Heart right ventricle (tissue), 16 donors: ENCODE measurements at regions not wholly inside any gene's neighbourhood (a gene's known extent, or its start where the extent isn't known, plus 50 kb on each side); places are given as distances from the start of the nearest gene placed in this dataset.

Experiments used
- ATAC-seq, 8 donors: fragments of 200-7000 bp; cut with Tn5 transposase; one replicate each; pipeline ENCODE4 v1.9.1; 2020; ENCODE audit warnings: mild to moderate bottlenecking in 8 of 8, moderate library complexity in 8 of 8, moderate number of reproducible peaks in 1 of 8
- DNase-seq, 2 donors: peaks; one replicate each; pipeline ENCODE4 v3.0.0-alpha.2; 2020
- H3K27ac ChIP-seq, 10 donors: fragments of 200-600 bp; sonication (generic) in 2 of 10; one replicate each; pipeline versions ENCODE4 v1.5.0 to v1.8.0; 2020 to 2022; ENCODE audit warnings: mild to moderate bottlenecking in 3 of 10
- H3K27me3 ChIP-seq, 7 donors: fragments of 200-600 bp; one replicate each; pipeline ENCODE4 v1.8.0; 2021 to 2022; ENCODE audit warnings: mild to moderate bottlenecking in 2 of 7
- H3K36me3 ChIP-seq, 9 donors: fragments of 200-600 bp; sonication (generic) in 1 of 9; one replicate each; pipeline versions ENCODE4 v1.5.0 to v1.8.0; 2020 to 2022; ENCODE audit warnings: mild to moderate bottlenecking in 2 of 9
- H3K4me1 ChIP-seq, 9 donors: fragments of 200-600 bp; sonication (generic) in 1 of 9; one replicate each; pipeline versions ENCODE4 v1.5.0 to v1.8.0; 2020 to 2022; ENCODE audit warnings: mild to moderate bottlenecking in 4 of 9
- H3K4me3 ChIP-seq, 10 donors: fragments of 200-600 bp; sonication (generic) in 2 of 10; one replicate each; pipeline versions ENCODE4 v1.5.0 to v1.8.0; 2020 to 2022; ENCODE audit warnings: mild to moderate bottlenecking in 7 of 10, moderate library complexity in 2 of 10
- H3K9me3 ChIP-seq, 11 donors: fragments of 200-600 bp in 10 of 11; sonication (generic) in 2 of 11; one replicate each; pipeline versions ENCODE4 v1.5.0 to v1.8.0; 2013 to 2022; ENCODE audit warnings: mild to moderate bottlenecking in 2 of 11, control low read depth in 1 of 11, moderate library complexity in 1 of 11
- WGBS, 2 donors: extraction: QIAGEN DNeasy Blood & Tissue Kit; methylation state at CpG; one replicate each; pipeline ENCODE4 v1.1.7; 2013; ENCODE audit warnings: inconsistent platforms in 1 of 2; 5-methylcytosine and 5-hydroxymethylcytosine counted together
- intact Hi-C, 10 donors: fragments of 100-400 bp; cut with DNase I; formaldehyde crosslinking; loops; one replicate each; pipeline versions ENCODE4 v1.11.1 to v1.14.2; 2022
- TF ChIP-seq, protein P1 (sequence below), 9 donors: fragments of 200-600 bp; sonication (generic) in 2 of 9; IDR thresholded peaks; one replicate each; pipeline versions ENCODE4 v1.5.0 to v1.8.0; 2021 to 2022; ENCODE audit warnings: antibody characterized with exemption in 9 of 9, mild to moderate bottlenecking in 5 of 9, moderate library complexity in 1 of 9
- donor health status: Arrhythmogenic right ventricular cardiomyopathy.
- donor health status: ischemic (EF 13 %, LVEDD 7.1; RV severe dilation, severe dysfunction).
- donor health status: healthy with polysubstance abuse.
- donor health status: DM: no; HTN: yes; CAD: no.
- donor health status: DM: no; HTN: no; CAD: no.
- donor health status: ischemic (EF 25% LVEDD 6.9; RV normal size, moderate dysfunction).
- donor health status: ischemic (EF 25% LVEDD 5.7; RV mildly dilated, moderate dysfunction).
- donor health status: healthy.
- donor health status: DM: yes; HTN: yes; CAD: no.
- donor health status: Ischemic cardiomyopathy.
- donor health status: ischemic (EF 35%, LVEDD 5.7; RV mildly dilated, moderate dysfunction).
- donor health status: nonischemic (EF 11% LVEDD 7.7; RV severe dilation, severe dysfunction).
- donor health status: DM: yes; HTN: yes; CAD: no.
- donor health status: PGD.
- donor health status: ischemic (EF 29% LVEDD 5.4; RV normal size, mild dysfunction).
- donor health status: nonischemic (EF 23%, LVEDD 6.1; RV moderate dilation, normal function).

DNA sequence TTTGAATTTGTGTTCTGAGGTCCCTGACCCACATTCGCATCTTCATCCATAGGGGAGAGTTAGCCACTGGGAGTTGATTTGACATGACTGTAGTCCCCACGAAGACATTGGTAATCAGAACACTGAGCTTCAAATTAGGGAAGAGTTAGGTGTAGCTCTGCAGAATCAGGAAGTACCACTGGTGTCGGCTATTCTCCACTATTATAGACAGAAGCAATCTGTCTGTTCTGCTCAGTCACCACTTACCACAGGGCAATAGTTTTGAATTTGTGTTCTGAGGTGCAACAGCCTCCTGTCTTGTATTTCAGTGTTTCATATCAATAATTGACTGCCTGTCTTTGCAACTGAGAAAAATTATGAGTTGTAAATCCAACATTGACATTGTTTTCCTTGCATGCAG lies 407.6 kb downstream of the LRFN5 start:
- intact Hi-C loops, result no loop called here
- DNase-seq, result no peak
- TF ChIP-seq, protein P1, sequence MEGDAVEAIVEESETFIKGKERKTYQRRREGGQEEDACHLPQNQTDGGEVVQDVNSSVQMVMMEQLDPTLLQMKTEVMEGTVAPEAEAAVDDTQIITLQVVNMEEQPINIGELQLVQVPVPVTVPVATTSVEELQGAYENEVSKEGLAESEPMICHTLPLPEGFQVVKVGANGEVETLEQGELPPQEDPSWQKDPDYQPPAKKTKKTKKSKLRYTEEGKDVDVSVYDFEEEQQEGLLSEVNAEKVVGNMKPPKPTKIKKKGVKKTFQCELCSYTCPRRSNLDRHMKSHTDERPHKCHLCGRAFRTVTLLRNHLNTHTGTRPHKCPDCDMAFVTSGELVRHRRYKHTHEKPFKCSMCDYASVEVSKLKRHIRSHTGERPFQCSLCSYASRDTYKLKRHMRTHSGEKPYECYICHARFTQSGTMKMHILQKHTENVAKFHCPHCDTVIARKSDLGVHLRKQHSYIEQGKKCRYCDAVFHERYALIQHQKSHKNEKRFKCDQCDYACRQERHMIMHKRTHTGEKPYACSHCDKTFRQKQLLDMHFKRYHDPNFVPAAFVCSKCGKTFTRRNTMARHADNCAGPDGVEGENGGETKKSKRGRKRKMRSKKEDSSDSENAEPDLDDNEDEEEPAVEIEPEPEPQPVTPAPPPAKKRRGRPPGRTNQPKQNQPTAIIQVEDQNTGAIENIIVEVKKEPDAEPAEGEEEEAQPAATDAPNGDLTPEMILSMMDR (IDR thresholded peaks at IDR 0.05), result no peak
- H3K4me1 ChIP-seq, result no peaks in the 10 kb centered on the region
- H3K27ac ChIP-seq, result no peak overlapping the region
- no peak overlapping the region for H3K4me3 ChIP-seq
- 68 to 83% methylated on average over 3 of the region's 3 CpGs for WGBS, 2 donors
- ATAC-seq, result no peak
- peaks cover 0 to 2% (median 0%) of the 10 kb centered on the region in 11 donors for H3K9me3 ChIP-seq
- no peaks in the 10 kb centered on the region for H3K36me3 ChIP-seq
- no peaks in the 10 kb centered on the region for H3K27me3 ChIP-seq

DNA sequence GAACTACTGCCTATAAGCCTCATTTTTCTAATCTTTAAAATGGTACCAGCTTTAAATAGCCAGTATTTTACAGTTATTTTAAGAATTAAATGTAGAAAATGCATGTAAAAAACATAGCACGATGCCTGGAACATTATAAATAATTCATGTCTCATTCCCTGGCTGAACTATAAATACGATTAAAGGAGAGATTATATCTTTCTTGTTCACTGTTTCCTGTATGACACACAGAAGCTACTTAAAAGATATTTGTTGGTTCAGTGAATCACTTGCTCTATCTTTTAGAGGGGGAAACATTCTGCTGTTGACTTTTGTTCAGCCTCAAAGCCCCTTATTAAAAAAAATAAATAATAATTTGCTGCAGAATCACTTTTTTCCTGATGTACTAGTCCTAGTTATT lies 406.9 kb downstream of the LRFN5 start:
- no peak overlapping the region for H3K4me3 ChIP-seq
- H3K4me1 ChIP-seq, result no peaks in the 10 kb centered on the region
- WGBS, 2 donors, result 62 to 66% methylated on average over 2 of the region's 2 CpGs
- no peaks in the 10 kb centered on the region for H3K9me3 ChIP-seq
- no peak overlapping the region for H3K27ac ChIP-seq
- H3K27me3 ChIP-seq, result no peaks in the 10 kb centered on the region
- DNase-seq (no peak), ATAC-seq (no peak)
- intact Hi-C loops, result no loop called here
- no peaks in the 10 kb centered on the region for H3K36me3 ChIP-seq
- TF ChIP-seq, protein P1 (IDR thresholded peaks at IDR 0.05), result no peak

DNA sequence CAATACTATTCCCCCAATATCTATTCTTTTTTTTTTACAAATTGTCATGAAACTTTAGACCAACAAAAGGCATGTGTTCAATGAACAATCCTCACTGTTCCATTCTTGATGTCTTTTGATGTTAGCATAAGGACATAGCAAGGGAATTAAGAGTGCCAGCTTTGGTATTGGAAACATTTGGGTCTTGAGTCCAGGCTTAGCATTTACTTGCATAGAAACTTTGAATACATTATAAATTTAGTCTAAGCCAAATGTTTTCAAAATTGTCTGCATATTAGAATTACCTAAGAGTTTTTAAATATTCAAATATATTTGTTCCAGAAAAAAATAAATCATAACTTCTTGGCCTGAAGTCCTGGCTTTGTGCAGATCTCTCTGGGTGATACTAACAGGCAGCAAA lies 406.5 kb downstream of the LRFN5 start:
- DNase-seq (no peak), ATAC-seq (no peak)
- Histone ChIP-seq H3K9me3 (no peaks in the 10 kb centered on the region), H3K4me1 (no peaks in the 10 kb centered on the region), H3K36me3 (no peaks in the 10 kb centered on the region), H3K4me3 (no peak overlapping the region), H3K27ac (no peak overlapping the region), H3K27me3 (no peaks in the 10 kb centered on the region)
- intact Hi-C loops, result no loop called here
- TF ChIP-seq, protein P1 (IDR thresholded peaks at IDR 0.05), result no peak

DNA sequence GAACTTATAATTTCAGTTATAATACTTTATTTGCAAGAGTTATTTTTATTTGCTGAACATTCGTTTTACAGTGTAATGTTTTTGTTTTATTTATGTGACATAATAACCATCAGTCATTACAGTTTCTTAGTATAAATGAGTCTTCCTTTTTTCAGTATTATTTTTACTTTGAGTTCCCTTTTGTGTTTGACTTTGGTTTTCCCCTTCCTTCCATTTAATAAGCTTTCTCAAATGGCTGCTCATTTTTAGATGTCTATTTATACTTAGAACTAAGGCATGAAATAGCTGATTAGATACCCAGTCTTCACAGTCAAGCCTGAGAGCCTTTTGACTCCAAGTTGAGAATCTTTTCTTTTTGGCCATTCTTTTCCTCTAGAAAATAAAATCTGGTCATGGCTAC lies 404.5 kb downstream of the LRFN5 start:
- Histone ChIP-seq H3K27ac (no peak overlapping the region), H3K4me3 (no peak overlapping the region), H3K9me3 (no peaks in the 10 kb centered on the region), H3K4me1 (no peaks in the 10 kb centered on the region), H3K27me3 (no peaks in the 10 kb centered on the region), H3K36me3 (no peaks in the 10 kb centered on the region)
- DNase-seq (no peak), ATAC-seq (no peak)
- intact Hi-C loops, result no loop called here
- WGBS, 2 donors, result 36 to 44% methylated on average over 1 of the region's 1 CpG
- TF ChIP-seq, protein P1 (IDR thresholded peaks at IDR 0.05), result no peak

DNA sequence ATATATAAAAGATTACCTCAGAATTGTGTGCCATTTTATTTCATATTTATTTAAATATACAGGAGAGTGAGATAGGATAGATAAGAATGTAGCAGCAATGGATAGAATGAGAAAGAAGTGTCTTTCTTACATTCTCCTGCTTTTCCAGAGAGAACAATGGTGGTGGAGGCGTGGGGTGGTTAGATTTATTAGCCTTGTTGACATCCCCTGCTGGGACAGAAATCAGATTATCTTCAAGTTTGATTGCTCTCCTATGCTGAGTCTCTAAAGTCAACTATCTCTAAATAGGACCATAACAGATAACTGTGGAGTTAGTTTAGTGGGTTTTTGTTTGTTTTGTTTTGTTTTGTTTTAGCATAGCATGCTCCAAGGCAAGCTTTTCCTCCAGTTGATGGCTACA lies 397.6 kb downstream of the LRFN5 start:
- Histone ChIP-seq H3K27me3 (no peaks in the 10 kb centered on the region), H3K9me3 (no peaks in the 10 kb centered on the region), H3K4me1 (no peaks in the 10 kb centered on the region), H3K27ac (no peak overlapping the region), H3K36me3 (no peaks in the 10 kb centered on the region), H3K4me3 (no peak overlapping the region)
- 50 to 63% methylated on average over 1 of the region's 1 CpG for WGBS, 2 donors
- no peak for DNase-seq
- no peak for ATAC-seq
- intact Hi-C loops, result no loop called here
- TF ChIP-seq, protein P1 (IDR thresholded peaks at IDR 0.05), result no peak
